ENCODE measurements at regions not wholly inside any gene's neighbourhood (a gene's known extent, or its start where the extent isn't known, plus 50 kb on each side); places are given as distances from the start of the nearest gene placed in this dataset.

DNA sequence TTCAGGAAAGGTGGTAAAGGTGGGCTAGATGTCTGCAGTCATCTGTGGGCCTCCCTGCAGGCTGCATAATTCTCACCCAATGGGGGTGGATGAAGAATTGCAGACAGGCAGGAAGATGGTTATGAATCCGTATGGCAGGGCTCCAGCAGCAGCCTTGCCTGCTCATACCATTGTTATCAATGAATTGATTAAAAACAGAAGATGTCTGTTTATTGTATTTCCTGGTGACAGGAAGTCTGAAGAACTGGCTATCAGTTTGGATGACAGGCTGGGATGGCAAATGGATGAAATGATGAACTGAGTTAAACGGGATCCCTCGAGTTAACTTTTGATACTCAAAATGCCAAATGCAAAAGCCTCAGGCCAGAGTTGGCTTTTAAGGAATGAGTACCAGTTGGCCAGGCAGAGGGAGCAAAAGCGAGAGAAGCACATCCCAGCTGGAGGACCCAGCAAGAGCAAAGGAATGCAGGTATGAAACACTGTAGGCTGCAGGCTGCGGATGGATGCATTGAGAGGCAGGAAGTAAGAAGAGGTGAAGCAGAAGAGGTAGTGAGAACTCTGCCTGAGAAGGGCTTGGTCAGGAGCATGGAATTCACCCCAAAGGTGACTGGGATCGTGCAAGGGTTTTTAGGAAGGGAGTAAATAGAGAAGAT, 550.0 kb upstream of the TBX3 start:
- intact Hi-C loops (cut with micrococcal nuclease) = no loop called here
- H3K9ac ChIP-seq (ENCODE audit: insufficient read depth, low read length, poor library complexity, severe bottlenecking) = no peak overlapping the region
- H3K79me2 ChIP-seq (ENCODE audit: insufficient read depth, low read length) = no peaks in the 10 kb centered on the region
- no peak overlapping the region for H2AFZ ChIP-seq (ENCODE audit: insufficient read depth, low read depth, low read length, poor library complexity, severe bottlenecking)
- H3K4me3 ChIP-seq (replicated peaks in 1 of 3; ENCODE audit: low read depth in 2 of 3, low read length in 3 of 3) = no peak overlapping the region
- Mint-ChIP-seq H3K4me3 (no peak overlapping the region), H3K4me1 (no peaks in the 10 kb centered on the region), H3K9me3 (peaks cover 0 to 2% (median 0%) of the 10 kb centered on the region in 7 donors), H3K27ac (peak overlapping the region in 1 of 7 donors; percentile 18), H3K27me3 (ENCODE audit: low read depth in 3 of 3) (peaks cover 0 to 3% (median 0%) of the 10 kb centered on the region in 3 donors), H3K36me3 (no peaks in the 10 kb centered on the region)
- H3K4me2 ChIP-seq (replicated peaks; ENCODE audit: extremely low read depth, low read length, poor library complexity, severe bottlenecking) = no peak overlapping the region
- H4K20me1 ChIP-seq (ENCODE audit: insufficient read depth, low read length) = no peaks in the 10 kb centered on the region
- TF ChIP-seq, protein P1, sequence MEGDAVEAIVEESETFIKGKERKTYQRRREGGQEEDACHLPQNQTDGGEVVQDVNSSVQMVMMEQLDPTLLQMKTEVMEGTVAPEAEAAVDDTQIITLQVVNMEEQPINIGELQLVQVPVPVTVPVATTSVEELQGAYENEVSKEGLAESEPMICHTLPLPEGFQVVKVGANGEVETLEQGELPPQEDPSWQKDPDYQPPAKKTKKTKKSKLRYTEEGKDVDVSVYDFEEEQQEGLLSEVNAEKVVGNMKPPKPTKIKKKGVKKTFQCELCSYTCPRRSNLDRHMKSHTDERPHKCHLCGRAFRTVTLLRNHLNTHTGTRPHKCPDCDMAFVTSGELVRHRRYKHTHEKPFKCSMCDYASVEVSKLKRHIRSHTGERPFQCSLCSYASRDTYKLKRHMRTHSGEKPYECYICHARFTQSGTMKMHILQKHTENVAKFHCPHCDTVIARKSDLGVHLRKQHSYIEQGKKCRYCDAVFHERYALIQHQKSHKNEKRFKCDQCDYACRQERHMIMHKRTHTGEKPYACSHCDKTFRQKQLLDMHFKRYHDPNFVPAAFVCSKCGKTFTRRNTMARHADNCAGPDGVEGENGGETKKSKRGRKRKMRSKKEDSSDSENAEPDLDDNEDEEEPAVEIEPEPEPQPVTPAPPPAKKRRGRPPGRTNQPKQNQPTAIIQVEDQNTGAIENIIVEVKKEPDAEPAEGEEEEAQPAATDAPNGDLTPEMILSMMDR (IDR thresholded peaks at IDR 0.05) = no peak
- H3K27me3 ChIP-seq (ENCODE audit: control insufficient read depth in 2 of 2, insufficient read depth in 2 of 2, low read length in 2 of 2) = no peaks in the 10 kb centered on the region
- H3K36me3 ChIP-seq (replicated peaks in 1 of 2; ENCODE audit: control insufficient read depth in 1 of 2, insufficient read depth in 2 of 2, low read length in 2 of 2) = no peaks in the 10 kb centered on the region
- no peak overlapping the region for H3K27ac ChIP-seq (ENCODE audit: low read depth in 1 of 2, low read length in 2 of 2)
- no peaks in the 10 kb centered on the region for H3K4me1 ChIP-seq (ENCODE audit: control insufficient read depth in 1 of 2, insufficient read depth in 2 of 2, low read length in 2 of 2)
- DNase-seq = no peak
- no peaks in the 10 kb centered on the region for H3K9me3 ChIP-seq (replicated peaks in 1 of 2; ENCODE audit: control insufficient read depth in 1 of 2, insufficient read depth in 1 of 2, low read length in 2 of 2)
- 65% methylated on average over 5 of the region's 6 CpGs for WGBS (ENCODE audit: insufficient coverage)

DNA sequence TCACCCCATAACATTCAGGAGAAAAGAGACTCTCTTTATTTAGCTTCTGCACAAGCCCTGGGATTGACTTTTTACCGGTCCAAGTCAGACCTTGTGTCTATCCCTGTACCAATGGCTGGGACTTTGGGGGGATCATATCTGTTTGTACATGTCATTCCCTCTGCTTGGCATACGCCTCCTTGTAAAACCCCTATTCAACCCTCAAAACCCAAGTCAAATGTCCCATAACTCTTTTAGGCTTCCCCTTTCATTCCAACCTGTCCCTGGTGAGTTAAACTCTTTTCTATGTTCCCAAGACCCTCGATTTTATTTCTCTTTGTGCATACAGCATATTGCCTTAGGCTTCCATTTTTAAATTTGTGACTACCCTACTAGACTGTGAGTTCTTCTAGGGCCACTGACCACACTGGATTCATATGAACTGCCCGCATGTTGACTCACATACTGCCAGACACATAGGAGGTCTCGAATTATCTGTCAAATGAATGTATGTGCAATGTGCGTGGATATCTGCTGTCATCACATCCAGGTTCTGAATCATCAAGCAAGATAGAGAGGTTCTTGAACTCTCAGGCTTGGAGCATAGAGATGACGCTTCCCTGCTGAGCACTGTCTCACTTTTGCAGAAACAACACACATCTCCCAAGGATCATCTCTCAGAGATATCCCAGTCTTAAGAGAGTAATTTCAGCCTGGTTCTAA, 548.6 kb upstream of the TBX3 start:
- H3K36me3 Mint-ChIP-seq = no peaks in the 10 kb centered on the region
- 78% methylated on average over 3 of the region's 7 CpGs for WGBS (ENCODE audit: insufficient coverage)

More for the DNA sequence above, 548.6 kb upstream of the TBX3 start:
- Histone ChIP-seq H3K4me1 (ENCODE audit: control insufficient read depth in 1 of 2, insufficient read depth in 2 of 2, low read length in 2 of 2) (no peaks in the 10 kb centered on the region), H3K79me2 (ENCODE audit: insufficient read depth, low read length) (no peaks in the 10 kb centered on the region), H3K27ac (ENCODE audit: low read depth in 1 of 2, low read length in 2 of 2) (no peak overlapping the region), H3K36me3 (replicated peaks in 1 of 2; ENCODE audit: control insufficient read depth in 1 of 2, insufficient read depth in 2 of 2, low read length in 2 of 2) (no peaks in the 10 kb centered on the region), H3K4me3 (replicated peaks in 1 of 3; ENCODE audit: low read depth in 2 of 3, low read length in 3 of 3) (no peak overlapping the region), H3K27me3 (ENCODE audit: control insufficient read depth in 2 of 2, insufficient read depth in 2 of 2, low read length in 2 of 2) (no peaks in the 10 kb centered on the region), H3K9ac (ENCODE audit: insufficient read depth, low read length, poor library complexity, severe bottlenecking) (no peak overlapping the region), H3K4me2 (replicated peaks; ENCODE audit: extremely low read depth, low read length, poor library complexity, severe bottlenecking) (no peak overlapping the region), H3K9me3 (replicated peaks in 1 of 2; ENCODE audit: control insufficient read depth in 1 of 2, insufficient read depth in 1 of 2, low read length in 2 of 2) (no peaks in the 10 kb centered on the region), H4K20me1 (ENCODE audit: insufficient read depth, low read length) (no peaks in the 10 kb centered on the region), H2AFZ (ENCODE audit: insufficient read depth, low read depth, low read length, poor library complexity, severe bottlenecking) (no peak overlapping the region)
- no peaks in the 10 kb centered on the region for H3K4me1 Mint-ChIP-seq
- H3K4me3 Mint-ChIP-seq = no peak overlapping the region
- peaks cover 0 to 3% (median 0%) of the 10 kb centered on the region in 3 donors for H3K27me3 Mint-ChIP-seq (ENCODE audit: low read depth in 3 of 3)
- intact Hi-C loops (cut with micrococcal nuclease) = no loop called here
- no peak for DNase-seq
- peaks cover 0 to 2% (median 0%) of the 10 kb centered on the region in 7 donors for H3K9me3 Mint-ChIP-seq
- H3K27ac Mint-ChIP-seq = no peak overlapping the region
- TF ChIP-seq, protein P1 (IDR thresholded peaks at IDR 0.05) = no peak
